GM18867 (cell line): ENCODE measurements at regions not wholly inside any gene's neighbourhood (a gene's known extent, or its start where the extent isn't known, plus 50 kb on each side); places are given as distances from the start of the nearest gene placed in this dataset.
"Not testable (repeated sequence)": the region's sequence is repeated elsewhere in the genome, so short reads cannot be mapped to it uniquely, and the experiment has no call there.

Source experiments
- ATAC-seq: cut with Tn5 transposase; IDR thresholded peaks from one replicate; pipeline ENCODE4 v1.9.1; 2021; ENCODE audit warnings: mild to moderate bottlenecking, moderate library complexity; ENCODE audit not compliant: unreplicated experiment

DNA sequence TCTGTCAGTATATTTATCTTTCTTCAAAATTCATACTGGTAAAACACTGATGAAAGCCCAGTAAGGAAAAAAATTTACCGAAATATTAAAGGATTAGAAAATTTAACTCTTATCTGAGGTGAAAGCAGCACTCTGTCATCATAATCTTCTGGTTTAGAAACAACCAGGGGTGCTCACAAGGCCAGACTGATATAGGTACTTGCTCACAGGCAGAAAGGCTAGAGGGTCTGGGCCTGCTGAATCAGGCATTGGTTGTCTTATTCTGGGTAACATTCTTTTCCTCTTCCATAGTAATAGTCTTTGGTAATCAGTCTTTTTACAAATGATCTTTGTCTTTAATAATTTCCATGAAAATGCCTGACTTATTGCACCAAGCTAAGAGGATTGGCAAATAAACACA, 221.4 kb upstream of the TFPI start:
- no peak for ATAC-seq

DNA sequence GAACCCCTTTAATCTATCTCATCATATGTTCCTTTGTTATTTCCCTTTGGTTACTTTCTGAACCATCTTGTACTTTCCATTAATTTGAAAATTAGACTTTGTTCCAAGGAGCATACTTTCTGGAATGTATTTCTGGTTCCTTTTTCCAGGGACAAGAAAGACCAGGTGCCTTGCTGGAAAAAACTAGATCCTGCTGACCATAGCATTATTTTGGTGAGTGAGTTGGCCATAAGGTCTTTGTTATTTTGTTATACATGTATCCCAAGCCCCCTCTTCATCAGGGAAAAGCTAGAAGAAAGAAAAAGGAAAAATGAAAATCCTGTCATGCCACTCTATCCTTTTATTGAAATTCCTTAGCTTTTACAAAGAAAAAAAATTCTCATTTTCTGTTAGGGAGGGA, 228.1 kb upstream of the TFPI start:
- ATAC-seq = no peak

DNA sequence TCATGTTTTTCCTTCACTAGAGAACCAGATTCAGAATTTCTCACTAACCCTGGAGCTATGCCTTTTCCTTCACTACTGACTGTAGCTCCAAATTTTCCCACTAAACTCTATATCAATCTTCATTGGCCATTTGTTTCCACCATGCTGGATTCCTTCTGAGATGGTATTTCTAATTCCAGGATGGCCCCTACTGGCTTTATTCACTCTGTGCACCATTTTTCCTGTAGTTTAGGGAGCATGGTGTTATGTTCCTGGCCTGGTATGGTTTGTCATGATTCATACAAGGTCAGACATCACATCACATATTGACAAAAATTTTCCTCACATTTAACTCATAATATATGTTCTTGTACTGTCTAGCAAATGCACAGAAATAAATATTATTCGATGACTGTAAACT, 229.2 kb upstream of the TFPI start:
- ATAC-seq = no peak

DNA sequence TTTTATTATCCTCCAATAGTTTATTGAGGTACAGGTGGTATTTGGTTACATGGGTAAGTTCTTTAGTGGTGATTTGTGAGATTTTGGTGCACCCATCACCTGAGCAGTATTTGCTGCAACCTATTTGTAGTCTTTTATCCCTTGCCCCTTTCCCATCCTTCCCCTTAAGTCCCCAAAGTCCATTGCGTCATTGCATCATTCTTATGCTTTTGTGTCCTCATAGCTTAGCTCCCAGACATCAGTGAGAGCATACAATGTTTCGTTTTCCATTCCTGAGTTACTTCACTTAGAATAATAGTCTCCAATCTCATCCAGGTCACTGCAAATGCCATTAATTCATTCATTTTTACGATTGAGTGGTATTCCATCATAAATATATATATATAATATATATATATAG, 229.9 kb upstream of the TFPI start:
- ATAC-seq = not testable (repeated sequence)

DNA sequence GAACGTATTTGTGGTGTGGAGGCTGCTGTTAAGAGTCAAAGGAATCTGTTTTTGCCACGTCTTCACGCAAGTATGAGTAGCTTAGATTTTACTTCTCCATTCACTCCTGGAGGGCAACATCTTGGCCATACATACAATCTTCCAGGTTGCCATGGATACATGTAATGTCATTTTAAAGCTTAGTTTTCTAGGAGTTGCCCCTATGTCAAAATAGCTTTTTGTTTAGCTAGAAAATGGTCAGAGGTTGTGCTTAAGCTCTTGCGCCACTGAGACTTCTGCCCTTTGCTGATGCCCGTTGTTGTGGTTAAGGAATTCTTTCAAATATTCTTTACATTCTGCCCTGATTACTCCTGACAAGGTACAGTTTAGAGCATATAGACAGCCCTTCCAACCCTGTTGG, 245.4 kb upstream of the TFPI start:
- ATAC-seq = no peak

DNA sequence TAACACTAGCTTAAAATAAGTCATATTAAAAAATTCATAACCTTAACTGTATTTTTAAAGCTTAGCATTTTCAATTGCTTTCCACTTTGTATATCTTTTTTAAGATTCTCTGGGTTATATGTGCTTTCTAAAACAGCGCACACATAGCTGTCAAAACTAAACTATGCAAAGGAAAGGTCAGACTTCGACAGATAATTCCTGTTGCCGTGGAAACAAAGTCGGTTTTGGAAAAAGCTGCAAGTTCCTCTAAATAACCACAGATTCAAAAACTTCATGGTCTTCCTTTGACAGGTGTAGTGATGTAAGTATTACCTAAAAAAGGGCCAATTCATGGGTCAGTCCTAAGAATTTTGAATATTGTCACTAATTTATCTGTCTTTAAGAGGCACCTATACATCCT, 249.6 kb upstream of the TFPI start:
- no peak for ATAC-seq

DNA sequence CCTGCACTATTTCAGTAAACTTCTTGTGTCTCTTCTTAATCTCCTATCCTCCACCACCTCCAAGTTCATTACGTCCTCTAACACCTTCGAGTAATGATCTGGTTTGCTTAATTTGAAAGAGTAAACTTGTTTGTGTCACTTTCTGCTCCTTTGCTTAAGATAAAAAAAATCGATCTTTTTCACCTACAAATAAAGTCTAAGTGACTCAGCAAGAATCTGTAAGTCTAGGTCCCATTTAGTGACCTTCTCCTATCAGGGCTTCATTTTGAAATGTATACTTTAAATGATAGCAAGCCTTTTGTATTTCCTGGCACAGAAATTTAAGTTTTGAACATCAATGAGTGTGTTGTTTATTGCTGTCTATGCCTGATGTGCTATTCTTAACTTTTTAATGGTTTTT, 260.9 kb upstream of the TFPI start:
- ATAC-seq = no peak

DNA sequence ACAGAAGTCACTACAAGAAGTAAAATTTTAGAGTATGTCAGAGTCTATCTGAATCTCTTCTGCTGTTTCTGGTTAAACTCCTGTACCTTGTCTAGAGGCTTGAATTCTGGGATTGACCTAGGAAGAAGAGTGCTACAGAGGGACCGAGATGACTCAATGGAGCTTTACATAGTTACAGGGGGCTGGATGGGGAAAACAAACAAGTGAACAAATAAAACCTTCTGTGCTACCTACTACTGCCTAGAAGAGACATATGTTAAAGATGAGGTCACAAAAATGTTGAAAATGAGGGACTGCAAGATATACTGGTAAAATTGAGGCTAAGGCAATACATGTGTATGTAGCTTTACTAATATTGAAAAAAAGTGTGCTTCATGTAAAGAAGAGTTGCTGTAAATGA, 265.4 kb upstream of the TFPI start:
- ATAC-seq = no peak

DNA sequence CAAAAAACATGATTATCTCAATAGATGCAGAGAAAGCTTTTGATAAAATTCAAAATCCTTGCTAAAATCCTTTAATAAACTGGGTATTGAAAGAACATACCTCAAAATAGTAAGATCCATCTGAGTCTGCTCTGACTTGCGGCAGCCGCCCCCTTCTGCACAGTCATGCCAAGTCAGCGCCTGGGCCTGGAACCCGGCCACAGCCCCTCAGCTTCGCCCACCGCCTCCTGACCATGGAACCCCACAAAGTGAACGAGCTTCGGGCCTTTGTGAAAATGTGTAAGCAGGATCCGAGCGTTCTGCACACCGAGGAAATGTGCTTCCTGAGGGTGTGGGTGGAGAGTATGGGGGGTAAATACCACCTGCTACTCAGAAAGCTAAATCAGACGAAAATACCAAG, 270.9 kb upstream of the TFPI start:
- ATAC-seq = no peak

DNA sequence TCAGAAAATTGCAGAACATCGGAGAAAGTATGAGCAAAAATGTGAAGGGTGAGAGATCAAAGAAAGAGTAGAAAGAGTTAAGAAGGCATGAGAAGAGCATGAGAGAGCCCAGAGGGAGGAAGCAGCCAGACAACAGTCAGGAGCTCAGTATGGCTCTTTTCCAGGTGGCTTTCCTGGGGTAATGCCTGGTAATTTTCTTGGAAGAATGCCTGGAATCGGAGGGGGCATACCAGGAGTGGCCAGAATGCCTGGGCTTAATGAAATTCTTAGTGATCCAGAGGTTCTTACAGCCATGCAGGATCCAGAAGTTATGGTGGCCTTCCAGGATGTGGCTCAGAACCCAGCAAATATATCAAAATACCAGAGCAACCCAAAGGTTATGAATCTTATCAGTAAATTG, 271.8 kb upstream of the TFPI start:
- ATAC-seq = no peak

DNA sequence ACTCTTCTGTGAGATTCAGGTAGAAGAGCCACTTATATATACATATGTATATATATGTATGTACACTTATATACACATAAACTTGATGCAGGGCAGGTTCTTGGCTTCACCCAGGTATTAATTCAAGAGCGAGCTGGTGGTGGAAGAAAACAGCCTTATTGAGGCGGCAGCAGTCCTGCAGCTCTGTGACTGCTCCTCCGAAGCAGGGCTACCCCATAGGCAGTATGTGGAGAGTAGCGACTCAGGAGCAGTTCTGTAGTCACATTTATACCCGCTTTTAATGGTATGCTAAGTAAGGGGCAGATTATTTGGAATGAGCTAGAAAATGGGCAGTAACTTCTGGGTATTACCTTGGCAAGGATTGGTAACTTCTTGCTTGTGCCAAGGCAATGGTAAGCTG, 280.6 kb upstream of the TFPI start:
- no peak for ATAC-seq

DNA sequence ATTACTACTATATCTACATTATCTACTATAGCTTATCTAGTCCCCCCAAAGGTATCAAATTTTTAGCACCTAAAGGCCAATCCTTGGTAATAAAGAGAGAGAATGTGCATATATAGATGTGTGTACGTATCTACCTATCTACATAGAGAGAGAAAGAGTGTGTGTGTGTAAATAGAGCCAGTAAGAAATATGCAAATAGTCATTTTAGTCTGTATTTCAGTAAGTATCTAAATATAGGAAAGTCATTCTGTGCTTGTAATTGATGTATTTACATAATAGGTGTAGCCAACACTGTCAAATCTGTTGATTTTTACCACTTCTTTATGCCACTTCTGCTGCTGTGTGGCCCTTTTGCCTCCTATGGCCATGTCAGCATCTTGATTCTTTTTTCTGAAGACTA, 284.5 kb upstream of the TFPI start:
- ATAC-seq = no peak

DNA sequence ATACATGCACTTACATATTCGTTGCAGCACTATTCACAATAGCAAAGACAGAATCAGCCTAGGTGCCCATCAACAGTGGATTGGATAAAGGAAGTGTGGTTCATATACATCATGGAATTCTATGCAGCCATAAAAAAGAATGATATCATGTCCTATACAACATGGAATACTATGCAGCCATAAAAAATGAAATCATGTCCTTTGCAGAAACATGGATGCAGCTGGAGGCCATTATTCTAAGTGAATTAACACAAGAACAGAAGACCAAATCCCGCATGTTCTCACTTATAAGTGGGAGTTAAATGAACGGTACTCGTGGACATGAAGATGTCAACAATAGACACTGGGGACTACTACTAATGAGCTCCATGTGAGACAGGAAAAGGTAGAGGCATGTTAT, 288.1 kb upstream of the TFPI start:
- no peak for ATAC-seq

DNA sequence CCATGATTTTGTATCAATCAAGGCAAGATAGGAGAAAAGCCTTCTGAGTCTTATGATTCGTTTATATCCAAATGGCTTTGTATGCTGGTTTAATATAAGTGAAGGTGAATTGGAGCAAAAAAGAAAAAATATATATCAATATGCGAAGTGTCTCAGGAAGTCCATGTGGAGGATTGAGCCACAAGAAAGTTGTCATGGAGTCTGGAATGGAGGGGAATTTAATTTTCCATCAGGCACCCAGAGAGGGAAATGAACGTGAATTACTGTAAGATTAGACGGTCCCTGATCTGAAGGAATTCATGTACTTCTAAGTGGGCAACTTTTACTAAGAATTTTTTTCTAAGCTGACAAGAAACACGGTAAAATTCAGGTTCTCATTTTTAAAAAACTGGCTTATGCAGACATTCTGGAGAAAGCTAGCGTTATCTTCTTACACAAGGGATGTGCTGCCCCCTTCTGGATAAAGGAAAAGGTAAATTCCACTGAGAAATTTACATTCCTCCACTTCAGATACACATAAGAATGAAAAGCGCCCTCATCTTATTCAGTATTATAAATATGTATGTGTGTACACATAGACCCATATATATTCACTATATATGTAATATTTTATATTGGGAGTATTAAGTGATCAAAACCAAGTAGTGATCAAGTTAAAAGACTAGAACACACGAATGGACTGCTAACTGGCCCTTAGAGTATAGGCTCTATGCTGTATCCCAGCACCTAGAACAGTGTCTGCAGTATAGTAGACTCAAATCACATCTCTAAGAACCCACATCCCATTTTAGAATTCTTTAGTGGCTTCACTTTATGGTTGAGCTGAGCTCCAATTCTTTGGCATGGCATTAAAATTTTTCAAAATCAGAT, 289.0 kb upstream of the TFPI start:
- ATAC-seq = peak; percentile 74

DNA sequence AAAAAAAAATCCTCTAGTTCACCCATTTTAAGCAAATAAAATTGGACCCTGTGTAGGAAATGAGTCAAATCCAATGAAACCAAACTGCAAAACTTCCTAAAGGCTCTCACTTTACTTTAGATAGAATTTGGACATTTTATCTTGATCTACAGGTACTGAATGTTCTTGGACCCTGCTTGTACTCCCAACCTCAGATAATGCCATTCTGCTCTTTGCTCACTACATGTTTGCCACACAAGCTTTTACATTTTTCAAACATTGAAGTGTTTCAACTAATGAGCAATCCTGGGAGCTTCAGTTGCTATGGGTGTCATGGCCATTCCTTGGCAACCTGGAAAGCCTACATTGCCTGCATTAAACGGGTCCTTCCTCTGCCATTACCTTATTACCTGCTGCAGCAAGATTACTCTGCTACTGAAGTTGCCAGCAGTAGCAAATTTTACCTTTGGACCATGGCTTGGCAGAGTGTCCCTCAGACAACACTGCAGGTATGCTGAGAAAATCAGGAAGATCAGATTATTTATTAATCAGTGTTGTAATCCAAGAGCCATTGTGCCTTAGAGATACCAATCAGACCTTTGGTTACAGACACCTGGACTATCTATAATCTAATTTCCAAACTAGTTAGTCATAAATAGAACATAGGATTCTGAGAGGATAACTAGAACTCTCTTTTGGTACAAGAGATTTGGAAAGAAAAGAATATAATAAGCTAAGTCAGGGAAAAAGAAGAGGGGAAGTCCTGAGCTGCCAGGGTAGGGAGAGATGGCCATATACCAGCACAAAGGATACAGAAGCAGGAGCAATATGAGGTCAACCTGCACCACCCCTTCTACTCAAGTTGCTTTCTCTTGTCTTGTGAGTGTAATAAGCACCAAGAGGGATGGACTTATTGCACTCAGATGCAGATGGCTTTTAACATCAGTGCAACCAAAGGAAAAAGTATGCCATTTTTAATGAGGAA, 293.3 kb upstream of the TFPI start:
- ATAC-seq = no peak

DNA sequence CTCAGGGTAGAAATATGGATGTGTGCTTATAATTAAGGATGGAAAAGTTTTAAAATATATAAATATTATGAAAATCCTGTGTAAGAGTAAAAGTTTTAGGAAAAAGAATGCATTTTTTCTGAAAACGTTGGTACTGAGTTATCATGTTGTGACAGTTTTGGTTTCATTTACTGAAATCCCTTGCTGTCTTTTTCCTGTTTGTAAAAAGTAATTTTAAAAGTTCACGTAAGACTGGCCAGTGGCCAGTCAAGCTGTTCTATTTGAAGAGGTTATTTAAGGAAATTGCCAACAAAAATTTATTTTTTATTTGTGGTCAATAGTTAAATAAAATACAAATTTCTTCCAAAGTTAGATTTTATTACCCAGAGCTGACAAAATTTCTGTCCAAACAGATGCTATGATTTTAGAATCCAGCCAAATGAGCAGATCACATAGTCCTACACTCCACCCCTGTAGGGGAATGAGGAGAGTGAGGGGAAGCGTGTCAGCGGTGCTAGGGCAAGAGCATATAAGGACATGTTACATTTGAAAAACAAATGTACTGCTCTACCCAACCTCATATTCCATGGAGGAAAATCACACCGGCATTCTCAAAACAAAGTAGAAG, 297.8 kb upstream of the TFPI start:
- ATAC-seq = peak; percentile 56

DNA sequence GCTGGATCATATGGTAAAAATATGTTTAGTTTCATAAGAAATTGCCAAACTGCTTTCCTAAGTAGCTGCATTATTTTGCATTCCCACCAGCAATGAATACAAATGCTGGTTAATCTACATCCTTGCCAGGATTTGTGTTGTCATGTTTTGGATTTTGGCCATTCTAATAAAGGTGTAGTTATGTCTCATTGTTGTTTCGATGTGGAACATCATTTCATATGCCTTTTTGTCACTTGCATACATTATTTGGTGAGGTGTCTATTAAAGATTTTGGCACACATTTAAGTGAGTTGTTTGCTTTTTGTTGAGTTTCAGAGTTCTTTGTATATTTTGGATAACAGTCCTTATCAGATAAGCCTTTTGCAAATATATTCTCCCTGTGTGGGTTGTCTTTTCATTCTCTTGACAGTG, 299.2 kb upstream of the TFPI start:
- no peak for ATAC-seq

DNA sequence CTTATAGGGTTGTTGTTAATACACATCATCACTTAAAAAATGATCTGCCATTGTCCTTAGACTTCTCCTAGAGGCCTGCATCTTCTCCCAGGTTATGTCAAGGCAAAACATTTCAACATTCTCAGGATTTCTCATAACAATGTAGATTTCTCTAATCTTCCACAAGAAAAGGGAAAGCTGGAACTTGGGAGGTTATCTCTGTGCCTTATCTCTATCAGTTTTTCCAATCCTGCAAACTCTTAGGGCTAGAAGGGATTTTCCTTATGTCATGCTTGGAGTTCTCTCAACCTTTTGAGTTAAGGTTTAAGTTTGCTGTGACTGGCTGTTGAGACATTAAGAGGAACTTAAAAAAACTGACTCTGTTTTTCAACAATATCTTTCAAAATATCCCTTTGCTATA, 300.6 kb upstream of the TFPI start:
- ATAC-seq = no peak

DNA sequence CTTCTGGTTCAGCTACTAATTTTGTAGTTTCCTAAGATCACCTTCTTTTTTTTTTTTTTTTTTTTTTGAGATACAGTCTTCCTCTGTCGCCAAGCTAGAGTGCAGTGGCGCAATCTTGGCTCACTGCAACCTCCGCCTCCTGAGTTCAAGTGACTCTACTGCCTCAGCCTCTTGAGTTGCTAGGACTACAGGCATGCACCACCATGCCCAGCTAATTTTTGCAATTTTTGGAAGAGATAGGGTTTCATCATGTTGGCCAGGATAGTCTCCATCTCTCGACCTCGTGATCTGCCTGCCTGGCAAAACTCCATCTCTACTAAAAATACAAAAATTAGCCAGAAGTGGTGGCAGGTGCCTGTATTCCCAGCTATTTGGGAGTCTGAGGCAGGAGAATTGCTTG, 301.5 kb upstream of the TFPI start:
- ATAC-seq = no peak

DNA sequence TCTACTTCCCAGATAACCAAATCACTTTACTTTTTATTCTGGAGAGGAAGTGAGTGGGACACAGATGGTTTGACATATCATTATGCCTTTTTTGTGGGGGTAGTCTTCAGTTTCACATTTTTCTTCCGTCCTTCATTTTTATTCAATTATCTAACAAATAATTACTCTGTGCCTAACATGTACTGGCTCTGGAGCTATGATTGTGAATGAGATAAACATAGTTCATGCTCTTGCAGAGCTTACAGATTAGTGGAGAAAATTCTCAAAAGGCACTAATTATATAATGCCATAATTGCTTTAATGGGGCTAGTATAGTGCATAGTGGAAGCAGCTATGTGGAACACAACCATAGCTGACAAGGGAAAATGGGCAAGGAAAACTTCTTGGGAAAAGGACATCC, 303.6 kb upstream of the TFPI start:
- ATAC-seq = no peak

DNA sequence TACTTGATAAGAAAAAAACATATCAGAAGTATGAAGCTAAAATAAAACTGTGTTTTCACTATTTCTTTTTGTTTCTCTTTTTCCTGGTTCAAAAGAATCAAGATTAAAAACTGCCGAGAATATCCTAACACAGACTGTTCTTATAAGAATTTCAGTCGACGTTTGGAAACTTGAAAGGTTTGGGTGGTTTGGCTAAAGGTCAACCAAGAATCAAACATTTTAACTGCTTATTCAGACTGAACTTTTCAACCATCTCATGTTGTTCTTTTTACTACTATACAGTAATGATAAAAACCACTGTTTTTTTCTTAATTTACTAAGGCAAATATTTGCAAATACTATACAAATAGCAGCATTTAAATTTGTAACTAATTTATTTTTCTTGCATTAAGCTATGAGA, 308.5 kb upstream of the TFPI start:
- no peak for ATAC-seq

DNA sequence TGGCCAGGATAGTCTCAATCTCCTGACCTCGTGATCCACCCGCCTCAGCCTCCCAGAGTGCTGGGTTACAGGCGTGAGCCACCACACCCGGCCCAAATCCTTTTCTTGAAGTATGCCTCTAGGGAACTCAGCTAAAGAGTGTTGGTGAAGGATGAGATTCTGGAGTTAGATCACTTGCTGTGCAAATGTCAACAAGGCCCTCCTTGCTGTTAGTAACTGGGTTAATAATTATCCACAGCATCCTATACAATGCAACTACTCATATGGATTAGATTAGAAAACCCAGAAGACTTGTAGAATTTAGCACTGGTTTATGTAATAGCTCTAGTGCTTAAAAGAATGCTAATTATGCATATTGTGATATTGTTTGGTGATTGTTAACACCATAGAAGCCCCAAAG, 310.8 kb upstream of the TFPI start:
- no peak for ATAC-seq
